ENCODE measurements at regions not wholly inside any gene's neighbourhood (a gene's known extent, or its start where the extent isn't known, plus 50 kb on each side); places are given as distances from the start of the nearest gene placed in this dataset.

DNA sequence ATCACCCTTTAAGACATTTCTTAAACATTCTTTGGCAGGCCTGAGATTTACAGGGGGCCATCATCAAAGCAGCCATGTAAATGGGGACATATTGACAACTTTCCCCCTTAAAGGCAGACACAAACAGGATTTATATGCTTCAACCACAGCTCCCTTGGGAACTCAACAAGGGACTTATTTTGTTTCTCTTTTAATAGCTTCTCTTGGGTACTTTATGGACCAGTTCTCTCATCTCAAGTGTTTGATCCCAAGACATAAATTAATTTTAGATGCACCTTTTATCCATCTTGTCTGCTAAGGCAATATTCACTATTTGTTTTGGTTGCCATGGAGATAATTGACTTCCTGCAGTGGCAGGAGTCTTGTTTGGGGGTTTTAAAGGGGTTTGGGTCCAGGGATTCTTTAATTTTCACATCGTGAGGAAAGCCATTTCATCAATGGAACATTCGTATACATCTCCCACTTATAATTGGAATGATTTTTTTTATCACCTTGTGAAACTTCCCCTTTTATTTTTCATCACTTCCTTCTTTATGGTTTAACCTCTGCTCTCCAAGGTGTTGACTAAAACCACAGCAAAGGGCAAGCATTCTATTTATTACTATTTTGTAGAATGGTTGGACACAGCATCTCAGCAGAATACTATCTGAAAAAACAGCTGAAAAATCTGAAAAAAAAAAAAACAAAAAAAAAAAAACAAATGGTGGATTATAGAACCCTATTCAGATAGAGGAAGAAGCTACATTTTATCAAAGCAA is 726.0 kb downstream of the DIAPH3 start:
- no peak for TF ChIP-seq POLR2A (IDR thresholded peaks at IDR 0.05; ENCODE audit: low read depth)
- TF ChIP-seq, protein P1, sequence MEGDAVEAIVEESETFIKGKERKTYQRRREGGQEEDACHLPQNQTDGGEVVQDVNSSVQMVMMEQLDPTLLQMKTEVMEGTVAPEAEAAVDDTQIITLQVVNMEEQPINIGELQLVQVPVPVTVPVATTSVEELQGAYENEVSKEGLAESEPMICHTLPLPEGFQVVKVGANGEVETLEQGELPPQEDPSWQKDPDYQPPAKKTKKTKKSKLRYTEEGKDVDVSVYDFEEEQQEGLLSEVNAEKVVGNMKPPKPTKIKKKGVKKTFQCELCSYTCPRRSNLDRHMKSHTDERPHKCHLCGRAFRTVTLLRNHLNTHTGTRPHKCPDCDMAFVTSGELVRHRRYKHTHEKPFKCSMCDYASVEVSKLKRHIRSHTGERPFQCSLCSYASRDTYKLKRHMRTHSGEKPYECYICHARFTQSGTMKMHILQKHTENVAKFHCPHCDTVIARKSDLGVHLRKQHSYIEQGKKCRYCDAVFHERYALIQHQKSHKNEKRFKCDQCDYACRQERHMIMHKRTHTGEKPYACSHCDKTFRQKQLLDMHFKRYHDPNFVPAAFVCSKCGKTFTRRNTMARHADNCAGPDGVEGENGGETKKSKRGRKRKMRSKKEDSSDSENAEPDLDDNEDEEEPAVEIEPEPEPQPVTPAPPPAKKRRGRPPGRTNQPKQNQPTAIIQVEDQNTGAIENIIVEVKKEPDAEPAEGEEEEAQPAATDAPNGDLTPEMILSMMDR (IDR thresholded peaks at IDR 0.05) = no peak
- TF ChIP-seq EP300 (IDR thresholded peaks at IDR 0.05) = no peak
